ENCODE measurements at regions not wholly inside any gene's neighbourhood (a gene's known extent, or its start where the extent isn't known, plus 50 kb on each side); places are given as distances from the start of the nearest gene placed in this dataset.

DNA sequence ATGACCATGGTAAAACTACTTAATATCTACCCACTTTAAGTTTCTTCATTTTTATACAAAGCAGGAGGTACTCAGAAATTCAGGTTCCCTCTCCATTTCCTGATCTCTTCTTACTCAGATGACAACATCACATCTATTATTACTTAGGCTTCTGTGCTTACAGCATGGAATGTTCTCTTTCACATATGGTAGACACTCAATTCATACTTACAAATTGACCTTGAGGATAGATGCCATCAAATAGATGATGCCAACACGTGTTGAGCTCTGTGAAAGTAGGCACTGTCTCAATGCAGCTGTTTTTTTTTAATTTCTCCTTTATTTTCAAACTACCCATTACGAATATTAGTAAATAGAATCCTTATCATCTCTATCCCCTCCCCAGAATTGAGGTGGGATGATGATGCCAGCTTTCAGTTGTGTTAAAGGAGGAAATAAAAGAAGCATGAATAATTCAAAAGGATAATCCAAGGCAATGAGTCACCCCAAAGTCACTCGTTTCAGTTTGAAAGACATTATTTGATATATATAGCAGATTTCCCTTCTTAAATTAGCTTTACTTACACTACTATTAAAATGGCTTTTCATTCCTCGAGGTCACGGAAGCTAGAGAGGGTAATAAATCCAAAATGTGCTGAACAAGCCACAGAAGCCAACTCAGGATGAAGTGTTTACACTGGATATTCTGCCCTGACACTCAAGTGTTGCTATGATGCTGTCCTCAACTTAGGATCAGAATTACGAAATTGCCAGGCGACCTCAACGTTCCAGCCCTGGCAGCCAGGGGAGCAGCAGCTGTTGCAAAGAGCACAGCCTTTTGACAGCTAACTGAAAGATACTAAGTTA, 124.2 kb upstream of the EOLA2 start:
- Mint-ChIP-seq H3K36me3 (ENCODE audit: insufficient read depth) (no peaks in the 10 kb centered on the region), H3K27ac (ENCODE audit: low read depth) (no peak overlapping the region), H3K4me1 (no peaks in the 10 kb centered on the region), H3K4me3 (no peak overlapping the region), H3K9me3 (no peaks in the 10 kb centered on the region), H3K27me3 (no peaks in the 10 kb centered on the region)
- DNase-seq (ENCODE audit: low spot score in 2 of 2): no peak
- no peak for ATAC-seq (replicated peaks; ENCODE audit: extremely low read depth, poor library complexity, severe bottlenecking)

DNA sequence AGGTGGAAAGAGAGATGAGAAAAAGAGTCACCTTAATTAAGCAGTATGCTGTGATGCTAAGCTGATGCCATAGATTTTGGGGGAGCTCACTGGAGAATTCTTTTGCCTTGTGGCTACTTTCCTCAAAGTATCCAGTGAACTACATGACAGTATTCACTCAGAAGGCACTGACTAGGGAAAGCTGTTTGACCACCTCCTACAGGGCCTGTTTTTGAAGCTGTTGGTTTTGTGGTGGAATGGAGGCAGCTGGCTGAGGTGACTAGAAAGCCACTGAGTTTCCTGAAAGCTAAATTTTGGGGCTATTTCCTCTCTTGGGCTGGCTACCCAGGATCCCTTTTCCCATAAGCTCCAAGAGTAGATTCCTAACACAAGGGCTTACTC, 124.8 kb upstream of the EOLA2 start:
- no peaks in the 10 kb centered on the region for H3K4me1 Mint-ChIP-seq
- no peak for ATAC-seq (replicated peaks; ENCODE audit: extremely low read depth, poor library complexity, severe bottlenecking)
- no peak overlapping the region for H3K4me3 Mint-ChIP-seq

DNA sequence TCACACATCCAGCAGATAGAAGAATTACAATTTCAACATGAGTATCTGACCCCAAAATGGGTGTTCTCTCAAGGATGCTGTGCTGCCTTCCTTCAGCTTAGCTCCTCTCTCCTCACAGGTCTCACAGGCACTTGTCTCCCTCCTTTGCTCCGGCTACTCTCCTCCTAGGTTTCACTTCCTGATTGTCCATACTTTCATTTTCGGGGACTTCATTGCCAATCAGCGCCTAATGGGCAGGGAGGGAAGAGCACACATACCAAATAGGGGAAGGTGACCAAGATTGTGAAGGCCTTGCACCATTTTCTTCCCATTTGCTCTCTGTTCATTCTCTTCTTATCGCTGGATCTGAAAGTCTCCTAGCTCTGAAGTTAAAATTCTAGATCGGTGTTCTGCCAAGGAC, 125.4 kb upstream of the EOLA2 start:
- no peak for DNase-seq (ENCODE audit: low spot score in 2 of 2)
- H3K27me3 Mint-ChIP-seq: no peaks in the 10 kb centered on the region
- H3K9me3 Mint-ChIP-seq: no peaks in the 10 kb centered on the region
- no peaks in the 10 kb centered on the region for H3K4me1 Mint-ChIP-seq
- H3K4me3 Mint-ChIP-seq: no peak overlapping the region
- H3K36me3 Mint-ChIP-seq (ENCODE audit: insufficient read depth): no peaks in the 10 kb centered on the region
- H3K27ac Mint-ChIP-seq (ENCODE audit: low read depth): no peak overlapping the region
- no peak for ATAC-seq (replicated peaks; ENCODE audit: extremely low read depth, poor library complexity, severe bottlenecking)

More for the DNA sequence above, 124.8 kb upstream of the EOLA2 start:
- Mint-ChIP-seq H3K9me3 (no peaks in the 10 kb centered on the region), H3K36me3 (ENCODE audit: insufficient read depth) (no peaks in the 10 kb centered on the region), H3K27ac (ENCODE audit: low read depth) (no peak overlapping the region), H3K27me3 (no peaks in the 10 kb centered on the region)
- DNase-seq (ENCODE audit: low spot score in 2 of 2): no peak

DNA sequence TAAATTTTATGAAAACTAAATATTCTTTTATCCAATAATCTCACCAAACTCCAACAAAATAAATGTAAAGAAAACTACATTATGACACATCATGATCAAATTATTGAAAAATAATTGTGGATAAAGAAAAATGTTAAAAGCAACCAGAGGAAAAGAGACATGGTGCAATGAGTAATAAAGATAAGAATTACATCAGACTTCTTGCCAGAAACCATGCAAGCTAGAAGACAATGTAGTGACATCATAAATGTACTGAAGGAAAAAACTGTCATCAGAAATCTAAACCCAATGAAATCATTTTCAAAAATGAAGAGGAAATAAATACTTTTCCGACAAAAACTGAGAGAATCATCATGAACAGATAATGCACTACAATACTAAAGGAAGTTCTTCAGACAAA, 135.9 kb upstream of the EOLA2 start:
- H3K27ac Mint-ChIP-seq (ENCODE audit: low read depth): no peak overlapping the region
- DNase-seq (ENCODE audit: low spot score in 2 of 2): no peak
- peaks cover 1% of the 10 kb centered on the region for H3K36me3 Mint-ChIP-seq (ENCODE audit: insufficient read depth)
- peaks cover 5% of the 10 kb centered on the region for H3K9me3 Mint-ChIP-seq
- H3K4me1 Mint-ChIP-seq: no peaks in the 10 kb centered on the region
- no peak for ATAC-seq (replicated peaks; ENCODE audit: extremely low read depth, poor library complexity, severe bottlenecking)
- no peak overlapping the region for H3K4me3 Mint-ChIP-seq
- peaks cover 21% of the 10 kb centered on the region for H3K27me3 Mint-ChIP-seq

- DNase-seq (ENCODE audit: low spot score in 2 of 2) (no peak), ATAC-seq (replicated peaks; ENCODE audit: extremely low read depth, poor library complexity, severe bottlenecking) (no peak)
- Mint-ChIP-seq H3K27ac (ENCODE audit: low read depth) (no peak overlapping the region), H3K36me3 (ENCODE audit: insufficient read depth) (no peaks in the 10 kb centered on the region), H3K4me1 (no peaks in the 10 kb centered on the region), H3K4me3 (no peak overlapping the region), H3K9me3 (no peaks in the 10 kb centered on the region), H3K27me3 (no peaks in the 10 kb centered on the region)
Measured at GRCh38 chrX:150080497-150080896, 142.2 kb upstream of the EOLA2 start.

GRCh38 chrX:150081076-150081475, 142.8 kb upstream of the EOLA2 start:
- no peak for ATAC-seq (replicated peaks; ENCODE audit: extremely low read depth, poor library complexity, severe bottlenecking)
- no peak overlapping the region for H3K4me3 Mint-ChIP-seq
- H3K4me1 Mint-ChIP-seq: no peaks in the 10 kb centered on the region
- no peaks in the 10 kb centered on the region for H3K27me3 Mint-ChIP-seq
- no peak overlapping the region for H3K27ac Mint-ChIP-seq (ENCODE audit: low read depth)
- DNase-seq (ENCODE audit: low spot score in 2 of 2): no peak
- no peaks in the 10 kb centered on the region for H3K36me3 Mint-ChIP-seq (ENCODE audit: insufficient read depth)
- no peaks in the 10 kb centered on the region for H3K9me3 Mint-ChIP-seq

GRCh38 chrX:150084496-150085229, 146.4 kb upstream of the EOLA2 start:
- Mint-ChIP-seq H3K4me1 (no peaks in the 10 kb centered on the region), H3K27ac (ENCODE audit: low read depth) (no peak overlapping the region)
- ATAC-seq (replicated peaks; ENCODE audit: extremely low read depth, poor library complexity, severe bottlenecking): no peak

DNA sequence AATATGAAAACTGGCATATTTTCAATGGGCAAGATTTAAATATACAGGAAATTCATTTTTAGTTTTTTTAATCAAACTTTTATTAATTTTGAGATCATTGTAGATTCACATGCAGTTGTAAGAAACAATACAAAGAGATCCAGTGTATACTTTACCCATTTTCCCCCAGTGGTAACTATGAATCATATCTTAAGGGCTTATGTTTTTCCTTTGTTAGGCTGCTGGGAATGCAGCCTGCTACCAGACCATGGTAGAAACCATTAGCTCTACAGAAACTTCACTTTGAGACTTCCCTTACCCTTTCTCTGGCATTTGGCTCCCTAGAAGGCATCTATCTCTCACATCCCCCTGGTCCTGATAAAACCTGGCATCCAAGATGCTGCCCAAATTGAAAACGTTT, 147.6 kb upstream of the EOLA2 start:
- H3K36me3 Mint-ChIP-seq (ENCODE audit: insufficient read depth): no peaks in the 10 kb centered on the region
- H3K4me3 Mint-ChIP-seq: no peak overlapping the region
- H3K9me3 Mint-ChIP-seq: no peaks in the 10 kb centered on the region
- ATAC-seq (replicated peaks; ENCODE audit: extremely low read depth, poor library complexity, severe bottlenecking): no peak
- no peak for DNase-seq (ENCODE audit: low spot score in 2 of 2)
- no peaks in the 10 kb centered on the region for H3K4me1 Mint-ChIP-seq
- no peaks in the 10 kb centered on the region for H3K27me3 Mint-ChIP-seq
- no peak overlapping the region for H3K27ac Mint-ChIP-seq (ENCODE audit: low read depth)

More at GRCh38 chrX:150084496-150085229, 146.4 kb upstream of the EOLA2 start:
- DNase-seq (ENCODE audit: low spot score in 2 of 2): no peak
- no peaks in the 10 kb centered on the region for H3K27me3 Mint-ChIP-seq
- H3K4me3 Mint-ChIP-seq: no peak overlapping the region
- no peaks in the 10 kb centered on the region for H3K9me3 Mint-ChIP-seq
- no peaks in the 10 kb centered on the region for H3K36me3 Mint-ChIP-seq (ENCODE audit: insufficient read depth)

GRCh38 chrX:150086371-150086770, 148.1 kb upstream of the EOLA2 start:
- ATAC-seq (replicated peaks; ENCODE audit: extremely low read depth, poor library complexity, severe bottlenecking) (no peak), DNase-seq (ENCODE audit: low spot score in 2 of 2) (no peak)
- Mint-ChIP-seq H3K4me3 (no peak overlapping the region), H3K9me3 (no peaks in the 10 kb centered on the region), H3K27ac (ENCODE audit: low read depth) (no peak overlapping the region), H3K4me1 (no peaks in the 10 kb centered on the region), H3K36me3 (ENCODE audit: insufficient read depth) (no peaks in the 10 kb centered on the region), H3K27me3 (no peaks in the 10 kb centered on the region)

DNA sequence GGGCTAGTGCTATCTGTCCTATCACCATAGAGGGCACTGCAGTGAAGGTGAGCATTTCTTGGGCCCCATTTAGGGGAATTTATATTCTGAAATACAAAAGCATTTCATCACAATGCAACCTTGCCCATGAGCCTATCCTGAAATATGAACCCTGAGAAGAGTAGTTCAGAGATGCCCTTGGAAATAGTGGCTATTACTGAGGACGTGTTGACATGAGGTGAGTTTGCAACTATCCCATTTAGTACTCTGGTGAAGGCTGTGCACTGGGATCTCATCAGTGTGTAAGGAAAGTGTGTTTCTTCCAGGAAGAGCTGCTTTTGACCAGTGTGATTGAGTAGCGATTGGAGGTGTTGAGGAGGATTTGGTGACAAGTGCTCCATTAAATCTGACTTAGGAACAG, 149.3 kb upstream of the EOLA2 start:
- Mint-ChIP-seq H3K4me3 (no peak overlapping the region), H3K4me1 (no peaks in the 10 kb centered on the region), H3K36me3 (ENCODE audit: insufficient read depth) (no peaks in the 10 kb centered on the region), H3K27me3 (no peaks in the 10 kb centered on the region), H3K9me3 (no peaks in the 10 kb centered on the region), H3K27ac (ENCODE audit: low read depth) (no peak overlapping the region)
- ATAC-seq (replicated peaks; ENCODE audit: extremely low read depth, poor library complexity, severe bottlenecking): no peak
- no peak for DNase-seq (ENCODE audit: low spot score in 2 of 2)

DNA sequence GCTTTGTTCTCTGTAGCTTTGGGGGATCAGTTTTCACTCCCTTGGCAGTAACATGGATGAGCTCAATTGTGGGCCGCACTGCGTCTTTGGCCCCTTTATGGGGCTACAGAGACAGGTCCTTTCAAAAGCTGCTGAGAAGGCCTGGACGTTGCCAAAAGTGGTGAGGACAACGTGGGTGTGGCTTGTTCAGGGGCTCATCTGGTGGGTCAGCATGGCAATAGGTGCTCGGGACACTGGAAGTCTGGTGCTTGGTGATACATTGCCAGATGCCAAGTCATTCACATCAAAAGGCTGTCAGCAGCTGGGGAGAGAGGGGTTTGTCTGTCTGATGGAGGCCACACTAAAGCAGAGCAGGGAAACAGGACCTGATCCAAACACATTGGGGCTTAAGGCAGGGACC, 149.8 kb upstream of the EOLA2 start:
- H3K27ac Mint-ChIP-seq (ENCODE audit: low read depth): no peak overlapping the region
- H3K4me1 Mint-ChIP-seq: no peaks in the 10 kb centered on the region
- H3K27me3 Mint-ChIP-seq: no peaks in the 10 kb centered on the region
- no peak overlapping the region for H3K4me3 Mint-ChIP-seq
- no peaks in the 10 kb centered on the region for H3K36me3 Mint-ChIP-seq (ENCODE audit: insufficient read depth)
- ATAC-seq (replicated peaks; ENCODE audit: extremely low read depth, poor library complexity, severe bottlenecking): no peak
- DNase-seq (ENCODE audit: low spot score in 2 of 2): no peak
- no peaks in the 10 kb centered on the region for H3K9me3 Mint-ChIP-seq

DNA sequence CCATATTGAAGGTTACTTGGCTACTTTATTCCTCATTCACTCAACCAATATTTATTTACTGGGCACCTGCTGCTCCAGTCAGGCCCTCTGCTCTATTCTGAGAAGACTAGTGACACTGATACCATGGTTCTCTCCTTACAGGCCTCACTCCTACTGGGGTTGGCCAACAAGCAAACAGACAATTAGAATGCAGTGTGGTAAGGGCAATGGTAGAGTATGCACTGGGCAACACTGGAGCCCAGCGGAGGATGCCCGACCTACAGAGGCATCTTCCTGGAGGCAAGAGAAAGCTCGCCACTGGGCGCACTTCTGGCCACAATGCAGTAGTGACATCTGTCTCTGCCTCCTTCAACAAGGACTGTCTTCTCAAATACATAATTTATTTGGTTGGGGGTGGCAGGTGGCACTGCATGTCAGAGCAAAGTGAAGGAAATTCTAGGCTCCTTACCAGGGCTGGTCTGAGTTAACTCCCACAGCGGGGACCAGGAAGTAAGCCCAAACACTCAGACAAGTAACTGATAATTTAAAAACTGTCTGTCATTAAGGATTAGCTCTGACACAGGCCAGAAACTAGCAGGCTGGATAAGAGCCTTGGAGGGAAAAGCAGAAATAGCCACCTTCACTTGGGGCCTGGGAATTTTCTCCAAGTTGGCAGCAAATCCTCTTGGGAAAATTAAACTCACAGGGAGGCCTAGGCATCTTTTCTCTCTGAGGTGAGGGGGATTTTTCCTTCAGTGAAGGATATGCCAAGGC, 150.7 kb upstream of the EOLA2 start:
- ATAC-seq (replicated peaks; ENCODE audit: extremely low read depth, poor library complexity, severe bottlenecking) (no peak), DNase-seq (ENCODE audit: low spot score in 2 of 2) (no peak)
- H3K9me3 Mint-ChIP-seq: no peaks in the 10 kb centered on the region
- H3K27ac Mint-ChIP-seq (ENCODE audit: low read depth): no peak overlapping the region
- no peaks in the 10 kb centered on the region for H3K27me3 Mint-ChIP-seq
- H3K4me1 Mint-ChIP-seq: no peaks in the 10 kb centered on the region
- no peak overlapping the region for H3K4me3 Mint-ChIP-seq
- H3K36me3 Mint-ChIP-seq (ENCODE audit: insufficient read depth): no peaks in the 10 kb centered on the region

All from central memory CD8-positive, alpha-beta T cell (primary cell).